ENCODE measurements at regions not wholly inside any gene's neighbourhood (a gene's known extent, or its start where the extent isn't known, plus 50 kb on each side); places are given as distances from the start of the nearest gene placed in this dataset.
"Not testable (repeated sequence)": the region's sequence is repeated elsewhere in the genome, so short reads cannot be mapped to it uniquely, and the experiment has no call there.

- H3K4me2 ChIP-seq (ENCODE audit: low read length) = no peak overlapping the region
- peaks cover 4% of the 10 kb centered on the region; the same call in 1 of the 2 replicates for H3K9me3 ChIP-seq (ENCODE audit: control insufficient read depth, insufficient read depth, low read length)
- H3K27me3 ChIP-seq (ENCODE audit: control insufficient read depth, low read length) = no peaks in the 10 kb centered on the region
- no peaks in the 10 kb centered on the region for H3K9me2 ChIP-seq (replicated peaks; ENCODE audit: control insufficient read depth, low read length)
- H4K20me1 ChIP-seq (ENCODE audit: control insufficient read depth, insufficient read depth, low read depth, low read length) = no peaks in the 10 kb centered on the region
- H3F3A ChIP-seq (ENCODE audit: control insufficient read depth, insufficient read depth) = no peaks in the 10 kb centered on the region
- no peaks in the 10 kb centered on the region for H3K36me3 ChIP-seq (ENCODE audit: control insufficient read depth, low read length)
- no peaks in the 10 kb centered on the region for H3K4me1 ChIP-seq (ENCODE audit: control insufficient read depth, low read length)
- H3K4me3 ChIP-seq (ENCODE audit: low read length) = no peak overlapping the region
- no peaks in the 10 kb centered on the region for H3K79me2 ChIP-seq (ENCODE audit: control insufficient read depth, low read length)
- H3K27ac ChIP-seq (ENCODE audit: low read depth, low read length) = no peak overlapping the region
- TF ChIP-seq, protein P1, sequence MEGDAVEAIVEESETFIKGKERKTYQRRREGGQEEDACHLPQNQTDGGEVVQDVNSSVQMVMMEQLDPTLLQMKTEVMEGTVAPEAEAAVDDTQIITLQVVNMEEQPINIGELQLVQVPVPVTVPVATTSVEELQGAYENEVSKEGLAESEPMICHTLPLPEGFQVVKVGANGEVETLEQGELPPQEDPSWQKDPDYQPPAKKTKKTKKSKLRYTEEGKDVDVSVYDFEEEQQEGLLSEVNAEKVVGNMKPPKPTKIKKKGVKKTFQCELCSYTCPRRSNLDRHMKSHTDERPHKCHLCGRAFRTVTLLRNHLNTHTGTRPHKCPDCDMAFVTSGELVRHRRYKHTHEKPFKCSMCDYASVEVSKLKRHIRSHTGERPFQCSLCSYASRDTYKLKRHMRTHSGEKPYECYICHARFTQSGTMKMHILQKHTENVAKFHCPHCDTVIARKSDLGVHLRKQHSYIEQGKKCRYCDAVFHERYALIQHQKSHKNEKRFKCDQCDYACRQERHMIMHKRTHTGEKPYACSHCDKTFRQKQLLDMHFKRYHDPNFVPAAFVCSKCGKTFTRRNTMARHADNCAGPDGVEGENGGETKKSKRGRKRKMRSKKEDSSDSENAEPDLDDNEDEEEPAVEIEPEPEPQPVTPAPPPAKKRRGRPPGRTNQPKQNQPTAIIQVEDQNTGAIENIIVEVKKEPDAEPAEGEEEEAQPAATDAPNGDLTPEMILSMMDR (IDR thresholded peaks at IDR 0.05; ENCODE audit: low read depth, low read length, poor library complexity, severe bottlenecking) = no peak
- TF ChIP-seq EZH2phosphoT487 (IDR thresholded peaks at IDR 0.05; ENCODE audit: borderline replicate concordance, low read length) = no peak
Observed at GRCh38 chr13:74266309-74266708, 132.1 kb upstream of the KLF12 start.

GRCh38 chr13:74264333-74264732, 130.1 kb upstream of the KLF12 start:
- Histone ChIP-seq H3K27ac (ENCODE audit: low read depth, low read length) (no peak overlapping the region), H3F3A (ENCODE audit: control insufficient read depth, insufficient read depth) (no peaks in the 10 kb centered on the region), H3K9me2 (replicated peaks; ENCODE audit: control insufficient read depth, low read length) (no peaks in the 10 kb centered on the region), H3K9me3 (ENCODE audit: control insufficient read depth, insufficient read depth, low read length) (peaks cover 4% of the 10 kb centered on the region; the same call in 1 of the 2 replicates), H3K27me3 (ENCODE audit: control insufficient read depth, low read length) (no peaks in the 10 kb centered on the region), H3K4me3 (ENCODE audit: low read length) (no peak overlapping the region), H3K79me2 (ENCODE audit: control insufficient read depth, low read length) (no peaks in the 10 kb centered on the region), H3K36me3 (ENCODE audit: control insufficient read depth, low read length) (no peaks in the 10 kb centered on the region), H3K4me2 (ENCODE audit: low read length) (no peak overlapping the region), H4K20me1 (ENCODE audit: control insufficient read depth, insufficient read depth, low read depth, low read length) (no peaks in the 10 kb centered on the region), H3K4me1 (ENCODE audit: control insufficient read depth, low read length) (no peaks in the 10 kb centered on the region)
- TF ChIP-seq EZH2phosphoT487 (IDR thresholded peaks at IDR 0.05; ENCODE audit: borderline replicate concordance, low read length) = no peak
- TF ChIP-seq, protein P1 (IDR thresholded peaks at IDR 0.05; ENCODE audit: low read depth, low read length, poor library complexity, severe bottlenecking) = no peak

GRCh38 chr13:74260420-74260819, 126.2 kb upstream of the KLF12 start:
- H3K9me2 ChIP-seq (replicated peaks; ENCODE audit: control insufficient read depth, low read length); H3F3A ChIP-seq (ENCODE audit: control insufficient read depth, insufficient read depth); H3K4me3 ChIP-seq (ENCODE audit: low read length); H4K20me1 ChIP-seq (ENCODE audit: control insufficient read depth, insufficient read depth, low read depth, low read length); H3K4me2 ChIP-seq (ENCODE audit: low read length); H3K27ac ChIP-seq (ENCODE audit: low read depth, low read length); H3K27me3 ChIP-seq (ENCODE audit: control insufficient read depth, low read length); H3K79me2 ChIP-seq (ENCODE audit: control insufficient read depth, low read length); H3K36me3 ChIP-seq (ENCODE audit: control insufficient read depth, low read length); H3K4me1 ChIP-seq (ENCODE audit: control insufficient read depth, low read length); H3K9me3 ChIP-seq (ENCODE audit: control insufficient read depth, insufficient read depth, low read length): not testable (repeated sequence)

- Histone ChIP-seq H3K27me3 (ENCODE audit: control insufficient read depth, low read length) (no peaks in the 10 kb centered on the region), H3K79me2 (ENCODE audit: control insufficient read depth, low read length) (no peaks in the 10 kb centered on the region), H3K36me3 (ENCODE audit: control insufficient read depth, low read length) (no peaks in the 10 kb centered on the region), H3K4me1 (ENCODE audit: control insufficient read depth, low read length) (no peaks in the 10 kb centered on the region), H3K4me3 (ENCODE audit: low read length) (no peak overlapping the region), H3K9me3 (ENCODE audit: control insufficient read depth, insufficient read depth, low read length) (peaks cover 4% of the 10 kb centered on the region; the same call in 1 of the 2 replicates), H3K27ac (ENCODE audit: low read depth, low read length) (no peak overlapping the region), H3K4me2 (ENCODE audit: low read length) (no peak overlapping the region), H3K9me2 (replicated peaks; ENCODE audit: control insufficient read depth, low read length) (no peaks in the 10 kb centered on the region), H3F3A (ENCODE audit: control insufficient read depth, insufficient read depth) (no peaks in the 10 kb centered on the region), H4K20me1 (ENCODE audit: control insufficient read depth, insufficient read depth, low read depth, low read length) (no peaks in the 10 kb centered on the region)
- TF ChIP-seq, protein P1 (IDR thresholded peaks at IDR 0.05; ENCODE audit: low read depth, low read length, poor library complexity, severe bottlenecking) = no peak
- TF ChIP-seq EZH2phosphoT487 (IDR thresholded peaks at IDR 0.05; ENCODE audit: borderline replicate concordance, low read length) = no peak
Observed at GRCh38 chr13:74259641-74260040, 125.4 kb upstream of the KLF12 start.
